HepG2 (cell line): ENCODE measurements at regions not wholly inside any gene's neighbourhood (a gene's known extent, or its start where the extent isn't known, plus 50 kb on each side); places are given as distances from the start of the nearest gene placed in this dataset.

Experiments used
- ATAC-seq: fragments of 200-7000 bp; cut with Tn5 transposase; 3 replicates; pipeline ENCODE4 v1.9.1; 2020; ENCODE audit warnings: mild to moderate bottlenecking, moderate library complexity
- BruUV-seq: library from RNA; stranded (reverse); fragments of 400-500 nt; replicated peaks from 2 replicates; lab custom pipeline; 2021; lab: Mats Ljungman, UMichigan
- CTCF ChIA-PET: fragments of 300-600 bp; formaldehyde crosslinking; extraction: SDS; loops from one replicate; lab custom pipeline; 2021; ENCODE audit warnings: low total read pairs, inconsistent platforms, low intra/inter-chr PET ratio; lab: Yijun Ruan, JAX
- POLR2A ChIA-PET: fragments of 350-600 bp; sonication (Branson Sonifier 250); formaldehyde crosslinking; loops from one replicate; lab custom pipeline; 2020; ENCODE audit warnings: antibody characterized with exemption, inconsistent platforms; lab: Yijun Ruan, JAX
- DNase-seq: peaks from one replicate; pipeline ENCODE4 v3.0.0-alpha.2; 2015; ENCODE audit warnings: low spot score
- FAIRE-seq: peaks from 3 replicates; lab custom pipeline; 2011; peaks lifted over from hg19 to GRCh38; lab: Jason Lieb, UNC
- H2AFZ ChIP-seq: one replicate; pipeline ENCODE4 v1.6.1; 2011; ENCODE audit warnings: low read length, inconsistent platforms
- H3K27ac ChIP-seq: fragments of 300-600 bp; 3 replicates; pipeline ENCODE4 v1.8.0; 2011; ENCODE audit warnings: mixed run types, mild to moderate bottlenecking, mixed read lengths, low read length, inconsistent platforms; ENCODE audit not compliant: insufficient read depth; ENCODE audit errors: extremely low read length
- H3K27me3 ChIP-seq, 2 experiments: fragments of 200-600 bp in 1 of 2; 2 replicates in 1 of 2; 3 replicates in 1 of 2; pipeline versions ENCODE4 v1.6.0 to v1.8.0; 2011; ENCODE audit warnings: low read length in 2 of 2, mild to moderate bottlenecking in 2 of 2, moderate library complexity in 2 of 2, inconsistent platforms in 1 of 2; ENCODE audit not compliant: insufficient read depth in 2 of 2, control insufficient read depth in 1 of 2
- H3K36me3 ChIP-seq, 2 experiments: fragments of 200-600 bp in 1 of 2; replicated peaks in 1 of 2; 2 replicates in 1 of 2; 3 replicates in 1 of 2; pipeline versions ENCODE4 v1.5.1 to v1.8.0; 2011; ENCODE audit warnings: low read length in 2 of 2, inconsistent platforms in 1 of 2; ENCODE audit not compliant: insufficient read depth in 2 of 2, control insufficient read depth in 1 of 2
- H3K4me1 ChIP-seq: 2 replicates; pipeline ENCODE4 v1.5.1; 2012; ENCODE audit warnings: low read length, inconsistent platforms; ENCODE audit not compliant: insufficient read depth
- H3K4me2 ChIP-seq: 2 replicates; pipeline ENCODE4 v1.6.0; 2011; ENCODE audit warnings: low read depth, low read length, inconsistent platforms
- H3K4me3 ChIP-seq, 3 experiments: fragments of 200-600 bp in 1 of 3; sonication (generic), shearing (Covaris generic) in 1 of 3; replicated peaks in 1 of 3; 2 replicates each; pipeline ENCODE4 v1.5.1; 2011 to 2016; ENCODE audit warnings: low read length in 3 of 3, inconsistent platforms in 2 of 3, low read depth in 2 of 3, mild to moderate bottlenecking in 2 of 3, control low read depth in 1 of 3, mixed read lengths in 1 of 3; ENCODE audit not compliant: insufficient read depth in 1 of 3
- H3K79me2 ChIP-seq: one replicate; pipeline ENCODE4 v1.6.1; 2011; ENCODE audit warnings: low read length, inconsistent platforms; ENCODE audit not compliant: insufficient read depth
- H3K9ac ChIP-seq: 2 replicates; pipeline ENCODE4 v1.6.0; 2011; ENCODE audit warnings: mild to moderate bottlenecking, low read depth, low read length, inconsistent platforms; ENCODE audit not compliant: insufficient read depth
- H3K9me3 ChIP-seq: 2 replicates; pipeline ENCODE4 v1.5.1; 2012; ENCODE audit warnings: mild to moderate bottlenecking, low read length
- H4K20me1 ChIP-seq: 2 replicates; pipeline ENCODE4 v1.6.0; 2011; ENCODE audit warnings: inconsistent platforms, mild to moderate bottlenecking, low read length, moderate library complexity; ENCODE audit not compliant: insufficient read depth
- ATF7 ChIP-seq, 2 experiments: fragments of 450-650 bp in 1 of 2; sonication (generic) in 1 of 2; formaldehyde crosslinking in 1 of 2; IDR thresholded peaks; 2 replicates each; pipeline versions ENCODE4 v1.4.0 to v1.6.1; 2016 to 2020; ENCODE audit warnings: antibody characterized with exemption in 1 of 2, mild to moderate bottlenecking in 1 of 2, missing genetic modification reagents in 1 of 2
- CSRNP2 ChIP-seq: sonication (generic); formaldehyde crosslinking; conservative IDR thresholded peaks from 2 replicates; pipeline ENCODE4 v1.8.0; 2022; ENCODE audit warnings: low read depth, missing genetic modification reagents
- FOXA1 ChIP-seq, 2 experiments: fragments of 450-650 bp in 1 of 2; sonication (generic) in 1 of 2; formaldehyde crosslinking in 1 of 2; IDR thresholded peaks; 2 replicates each; pipeline versions ENCODE4 v1.4.0 to v1.6.1; 2016 to 2020; ENCODE audit warnings: missing genetic modification reagents in 1 of 2
- GLMP ChIP-seq: sonication (generic); formaldehyde crosslinking; IDR thresholded peaks from 2 replicates; pipeline ENCODE4 v1.9.0; 2021; ENCODE audit warnings: missing genetic modification reagents, mild to moderate bottlenecking, borderline replicate concordance
- JDP2 ChIP-seq: sonication (generic); formaldehyde crosslinking; IDR thresholded peaks from 2 replicates; pipeline ENCODE4 v1.8.1; 2022; ENCODE audit warnings: missing genetic modification reagents, borderline replicate concordance
- KDM5A ChIP-seq: fragments of 200-600 bp; sonication (generic); IDR thresholded peaks from 2 replicates; pipeline ENCODE4 v1.7.0; 2018; ENCODE audit warnings: antibody characterized with exemption, mild to moderate bottlenecking, low read length, borderline replicate concordance
- KLF16 ChIP-seq, 2 experiments: sonication (generic) in 1 of 2; formaldehyde crosslinking in 1 of 2; IDR thresholded peaks; 2 replicates each; pipeline versions ENCODE4 v1.6.1 to v1.8.0; 2016 to 2023; ENCODE audit warnings: missing genetic modification reagents in 2 of 2, missing compliant biosample characterization in 1 of 2
- MLLT10 ChIP-seq: sonication (generic); formaldehyde crosslinking; IDR thresholded peaks from 2 replicates; pipeline ENCODE4 v1.4.0; 2020; ENCODE audit warnings: missing genetic modification reagents
- NBN ChIP-seq: fragments of 450-650 bp; conservative IDR thresholded peaks from 2 replicates; pipeline ENCODE4 v1.6.1; 2017
- NRL ChIP-seq: sonication (generic); formaldehyde crosslinking; IDR thresholded peaks from 2 replicates; pipeline ENCODE4 v1.5.0; 2020; ENCODE audit warnings: missing genetic modification reagents, mild to moderate bottlenecking, moderate library complexity, borderline replicate concordance
- THAP8 ChIP-seq: sonication (generic); formaldehyde crosslinking; IDR thresholded peaks from 2 replicates; pipeline ENCODE4 v1.5.1; 2020; ENCODE audit warnings: missing genetic modification reagents, mild to moderate bottlenecking, borderline replicate concordance
- ZNF704 ChIP-seq: sonication (generic); formaldehyde crosslinking; IDR thresholded peaks from 2 replicates; pipeline ENCODE4 v1.8.1; 2023; ENCODE audit warnings: mild to moderate bottlenecking, inconsistent platforms, moderate library complexity, missing genetic modification reagents, borderline replicate concordance
- in situ Hi-C: cut with HindIII; loops from 2 replicates; pipeline ENCODE4 v1.10.0; 2017; ENCODE audit warnings: low pct_unique_long_range_greater_than_20kb; ENCODE audit not compliant: extremely low pct_ligation_motif_present
- intact Hi-C: fragments of 100-400 bp; cut with micrococcal nuclease; formaldehyde crosslinking; loops from one replicate; pipeline ENCODE4 v1.10.0; 2022; ENCODE audit not compliant: unreplicated experiment

GRCh38 chr16:9188721-9189120 lies 97.3 kb downstream of the HAPSTR1 start (continued):
- no peak for TF ChIP-seq KDM5A
- no peak for TF ChIP-seq NRL (CRISPR knock-in tag)
- no peak for TF ChIP-seq ZNF704
- no peak for TF ChIP-seq THAP8 (CRISPR knock-in tag)
- TF ChIP-seq KLF16 (CRISPR knock-in tag; IDR thresholded peaks at IDR 0.05): no peak
- no peak for TF ChIP-seq MLLT10 (CRISPR knock-in tag)
- TF ChIP-seq JDP2 (CRISPR knock-in tag): no peak

- no peak overlapping the region for H3K27ac ChIP-seq
- ATAC-seq: no peak
- no peak overlapping the region for H3K4me3 ChIP-seq
- no peaks in the 10 kb centered on the region for H3K79me2 ChIP-seq
- H3K36me3 ChIP-seq: no peaks in the 10 kb centered on the region
- H3K9ac ChIP-seq: no peak overlapping the region
- H3K4me2 ChIP-seq: no peak overlapping the region
- H3K4me1 ChIP-seq: no peaks in the 10 kb centered on the region; the same call in 1 of the 2 replicates
- no TSS peak for BruUV-seq
- no peaks in the 10 kb centered on the region for H4K20me1 ChIP-seq
- POLR2A ChIA-PET: no interaction called here
- CTCF ChIA-PET: no interaction called here
- H2AFZ ChIP-seq: no peak overlapping the region
- FAIRE-seq: peak; percentile 8
- H3K9me3 ChIP-seq: no peaks in the 10 kb centered on the region
- DNase-seq: no peak
- in situ Hi-C loops (no loop called here), intact Hi-C loops (no loop called here)
- peaks cover 1 to 28% of the 10 kb centered on the region in 2 experiments; a peak in 4 of 5 replicates for H3K27me3 ChIP-seq
- peak; percentile 52; the same call in 1 of the 2 replicates for TF ChIP-seq FOXA1 (IDR thresholded peaks at IDR 0.05)
- TF ChIP-seq FOXA1 (CRISPR knock-in tag; IDR thresholded peaks at IDR 0.05): no peak
- peak; percentile 97; the same call in 1 of the 2 replicates for TF ChIP-seq NBN
- TF ChIP-seq CSRNP2 (CRISPR knock-in tag): no peak
- TF ChIP-seq GLMP (CRISPR knock-in tag): no peak
- peak; percentile 90 for TF ChIP-seq ATF7 (IDR thresholded peaks at IDR 0.05)
- TF ChIP-seq ATF7 (CRISPR knock-in tag; IDR thresholded peaks at IDR 0.05): no peak
Measured at GRCh38 chr16:9191274-9191850, 99.9 kb downstream of the HAPSTR1 start.
